BLaER1 treated with 17β-estradiol and CSF1 and Interleukin-3, amounts not matched to agents 10 nM and 100 nM (cell line): ENCODE measurements at regions not wholly inside any gene's neighbourhood (a gene's known extent, or its start where the extent isn't known, plus 50 kb on each side); places are given as distances from the start of the nearest gene placed in this dataset.
A peak's percentile ranks its signal among the peaks of the same experiment; 100 is the strongest.

Experiments used
- H3K27ac ChIP-seq, 11 experiments: shearing (Covaris generic); formaldehyde crosslinking; 2 replicates each; pipeline ENCODE4 v1.8.1; 2022
- H3K27me3 ChIP-seq, 11 experiments: shearing (Covaris generic); formaldehyde crosslinking; 2 replicates each; pipeline ENCODE4 v1.8.1; 2022
- H3K36me3 ChIP-seq, 11 experiments: shearing (Covaris generic); formaldehyde crosslinking; 2 replicates each; pipeline ENCODE4 v1.8.1; 2022
- H3K4me1 ChIP-seq, 10 experiments: shearing (Covaris generic); formaldehyde crosslinking; 2 replicates each; pipeline ENCODE4 v1.8.1; 2022
- H3K4me2 ChIP-seq, 11 experiments: shearing (Covaris generic); formaldehyde crosslinking; 2 replicates each; pipeline ENCODE4 v1.8.1; 2022
- H3K4me3 ChIP-seq, 10 experiments: shearing (Covaris generic); formaldehyde crosslinking; 2 replicates each; pipeline ENCODE4 v1.8.1; 2022
- H3K9ac ChIP-seq, 11 experiments: shearing (Covaris generic); formaldehyde crosslinking; 2 replicates each; pipeline ENCODE4 v1.8.1; 2022
- H3K9me3 ChIP-seq, 11 experiments: shearing (Covaris generic); formaldehyde crosslinking; replicated peaks in 1 of 11; 2 replicates each; pipeline ENCODE4 v1.8.1; 2022
- H4K20me1 ChIP-seq, 11 experiments: shearing (Covaris generic); formaldehyde crosslinking; 2 replicates each; pipeline ENCODE4 v1.8.1; 2022
- Cebpa-rat ChIP-seq, 11 experiments: shearing (Covaris generic); IDR thresholded peaks; 2 replicates each; pipeline ENCODE4 v1.8.1; 2022

GRCh38 chr1:232194424-232194823 is 435.5 kb downstream of the SIPA1L2 start:
- H4K20me1 ChIP-seq: no peaks in the 10 kb centered on the region
- no peak for TF ChIP-seq Cebpa-rat (IDR thresholded peaks at IDR 0.05)
- no peaks in the 10 kb centered on the region for H3K36me3 ChIP-seq
- no peak overlapping the region for H3K9ac ChIP-seq
- H3K4me2 ChIP-seq: no peak overlapping the region
- no peak overlapping the region for H3K27ac ChIP-seq
- H3K9me3 ChIP-seq: 0 out of 22 replicates have a peak, but pooled peaks cover 0 to 3% (median 0%) of the 10 kb centered on the region in 11 experiments
- no peaks in the 10 kb centered on the region for H3K27me3 ChIP-seq
- H3K4me1 ChIP-seq: no peaks in the 10 kb centered on the region
- no peak overlapping the region for H3K4me3 ChIP-seq

GRCh38 chr1:232193451-232193783 is 436.5 kb downstream of the SIPA1L2 start:
- Histone ChIP-seq H3K36me3 (no peaks in the 10 kb centered on the region), H3K27ac (no peak overlapping the region), H3K27me3 (no peaks in the 10 kb centered on the region), H3K4me1 (no peaks in the 10 kb centered on the region), H3K9ac (no peak overlapping the region), H3K9me3 (0 out of 22 replicates have a peak, but pooled peaks cover 0 to 3% (median 0%) of the 10 kb centered on the region in 11 experiments), H3K4me3 (no peak overlapping the region), H3K4me2 (no peak overlapping the region), H4K20me1 (no peaks in the 10 kb centered on the region)
- no peak for TF ChIP-seq Cebpa-rat (IDR thresholded peaks at IDR 0.05)

- no peaks in the 10 kb centered on the region for H3K27me3 ChIP-seq
- H3K4me3 ChIP-seq: no peak overlapping the region
- no peak for TF ChIP-seq Cebpa-rat (IDR thresholded peaks at IDR 0.05)
- 0 out of 22 replicates have a peak, but pooled peaks cover 0 to 3% (median 0%) of the 10 kb centered on the region in 11 experiments for H3K9me3 ChIP-seq
- no peaks in the 10 kb centered on the region for H3K4me1 ChIP-seq
- no peaks in the 10 kb centered on the region for H3K36me3 ChIP-seq
- no peak overlapping the region for H3K9ac ChIP-seq
- H4K20me1 ChIP-seq: no peaks in the 10 kb centered on the region
- H3K27ac ChIP-seq: no peak overlapping the region
- H3K4me2 ChIP-seq: no peak overlapping the region
These were observed 437.0 kb downstream of the SIPA1L2 start for GRCh38 chr1:232192781-232193450.

DNA sequence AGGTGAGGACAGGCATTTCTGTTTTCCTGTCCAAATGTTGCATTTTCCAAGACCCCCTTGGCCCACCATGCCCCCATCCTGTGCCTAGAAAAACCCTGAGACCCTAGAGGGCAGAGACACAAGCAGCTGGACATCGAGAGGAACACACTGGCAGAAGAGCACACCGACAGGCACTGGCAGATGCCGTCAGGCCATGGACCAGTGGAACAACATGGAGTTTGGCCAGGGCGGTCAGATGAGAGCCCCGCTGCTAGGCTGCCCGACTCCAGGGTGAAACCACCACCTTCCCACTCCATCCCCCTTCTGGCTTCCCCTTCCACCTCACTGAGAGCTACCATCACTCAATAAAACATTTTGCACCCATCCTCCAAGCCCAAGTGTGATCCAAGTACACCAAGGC is 438.4 kb downstream of the SIPA1L2 start:
- Histone ChIP-seq H3K36me3 (no peaks in the 10 kb centered on the region), H4K20me1 (no peaks in the 10 kb centered on the region), H3K9me3 (0 out of 22 replicates have a peak, but pooled peaks cover 0 to 3% (median 0%) of the 10 kb centered on the region in 11 experiments), H3K4me1 (no peaks in the 10 kb centered on the region), H3K27me3 (no peaks in the 10 kb centered on the region), H3K27ac (no peak overlapping the region), H3K4me3 (no peak overlapping the region), H3K9ac (no peak overlapping the region), H3K4me2 (no peak overlapping the region)
- no peak for TF ChIP-seq Cebpa-rat (IDR thresholded peaks at IDR 0.05)

- Histone ChIP-seq H4K20me1 (no peaks in the 10 kb centered on the region), H3K36me3 (no peaks in the 10 kb centered on the region), H3K27ac (no peak overlapping the region), H3K9ac (no peak overlapping the region), H3K4me2 (no peak overlapping the region), H3K4me1 (peaks cover 0 to 11% (median 0%) of the 10 kb centered on the region in 10 experiments; a peak in 3 of 20 replicates), H3K9me3 (peaks cover 0 to 5% (median 0%) of the 10 kb centered on the region in 11 experiments; a peak in 2 of 22 replicates), H3K4me3 (no peak overlapping the region), H3K27me3 (no peaks in the 10 kb centered on the region)
- no peak for TF ChIP-seq Cebpa-rat (IDR thresholded peaks at IDR 0.05)
These were observed 441.6 kb downstream of the SIPA1L2 start for GRCh38 chr1:232188318-232188717.

GRCh38 chr1:232186931-232187330 is 443.0 kb downstream of the SIPA1L2 start:
- Histone ChIP-seq H3K4me3 (no peak overlapping the region), H3K9ac (no peak overlapping the region), H3K27ac (no peak overlapping the region), H3K4me2 (no peak overlapping the region), H3K27me3 (no peaks in the 10 kb centered on the region), H3K9me3 (peaks cover 0 to 5% (median 0%) of the 10 kb centered on the region in 11 experiments; a peak in 2 of 22 replicates), H3K4me1 (peaks cover 0 to 11% (median 0%) of the 10 kb centered on the region in 10 experiments; a peak in 3 of 20 replicates), H3K36me3 (no peaks in the 10 kb centered on the region), H4K20me1 (no peaks in the 10 kb centered on the region)
- TF ChIP-seq Cebpa-rat (IDR thresholded peaks at IDR 0.05): no peak

- Histone ChIP-seq H3K4me1 (peaks cover 0 to 11% (median 0%) of the 10 kb centered on the region in 10 experiments; a peak in 3 of 20 replicates), H3K27ac (no peak overlapping the region), H3K36me3 (no peaks in the 10 kb centered on the region), H3K27me3 (no peaks in the 10 kb centered on the region), H3K4me3 (no peak overlapping the region), H3K9ac (no peak overlapping the region), H3K4me2 (peak overlapping the region in 2 of 11 experiments; percentile 23; a peak in 3 of 22 replicates), H3K9me3 (peaks cover 0 to 5% (median 0%) of the 10 kb centered on the region in 11 experiments; a peak in 2 of 22 replicates), H4K20me1 (no peaks in the 10 kb centered on the region)
- TF ChIP-seq Cebpa-rat (IDR thresholded peaks at IDR 0.05): no peak
These were observed 445.1 kb downstream of the SIPA1L2 start for GRCh38 chr1:232184561-232185530.

DNA sequence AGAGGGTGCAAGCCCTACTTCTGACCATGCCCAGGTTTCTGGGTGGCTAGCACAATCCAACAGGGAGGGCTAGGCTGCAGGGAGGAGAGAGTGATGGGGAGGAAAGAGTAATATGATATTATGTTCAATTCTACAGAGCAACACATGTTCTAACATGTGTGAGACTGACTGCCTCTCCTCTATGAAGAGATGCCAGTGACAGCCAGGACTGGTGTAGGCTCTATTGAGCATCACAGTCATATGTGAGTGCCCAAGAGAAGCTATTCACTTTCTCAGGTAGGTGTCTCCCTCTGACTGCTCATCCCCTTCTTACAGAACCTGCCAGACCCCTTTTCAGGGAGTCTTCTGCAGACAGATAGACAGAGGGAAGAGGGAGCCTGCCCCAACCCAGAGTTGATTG is 446.1 kb downstream of the SIPA1L2 start:
- H3K27ac ChIP-seq: no peak overlapping the region
- no peak for TF ChIP-seq Cebpa-rat (IDR thresholded peaks at IDR 0.05)
- H3K36me3 ChIP-seq: no peaks in the 10 kb centered on the region
- H3K4me1 ChIP-seq: peaks cover 0 to 11% (median 0%) of the 10 kb centered on the region in 10 experiments; a peak in 3 of 20 replicates
- H3K9ac ChIP-seq: no peak overlapping the region
- H3K9me3 ChIP-seq: peaks cover 0 to 5% (median 0%) of the 10 kb centered on the region in 11 experiments; a peak in 2 of 22 replicates
- H3K4me2 ChIP-seq: no peak overlapping the region
- no peaks in the 10 kb centered on the region for H3K27me3 ChIP-seq
- no peaks in the 10 kb centered on the region for H4K20me1 ChIP-seq
- no peak overlapping the region for H3K4me3 ChIP-seq

DNA sequence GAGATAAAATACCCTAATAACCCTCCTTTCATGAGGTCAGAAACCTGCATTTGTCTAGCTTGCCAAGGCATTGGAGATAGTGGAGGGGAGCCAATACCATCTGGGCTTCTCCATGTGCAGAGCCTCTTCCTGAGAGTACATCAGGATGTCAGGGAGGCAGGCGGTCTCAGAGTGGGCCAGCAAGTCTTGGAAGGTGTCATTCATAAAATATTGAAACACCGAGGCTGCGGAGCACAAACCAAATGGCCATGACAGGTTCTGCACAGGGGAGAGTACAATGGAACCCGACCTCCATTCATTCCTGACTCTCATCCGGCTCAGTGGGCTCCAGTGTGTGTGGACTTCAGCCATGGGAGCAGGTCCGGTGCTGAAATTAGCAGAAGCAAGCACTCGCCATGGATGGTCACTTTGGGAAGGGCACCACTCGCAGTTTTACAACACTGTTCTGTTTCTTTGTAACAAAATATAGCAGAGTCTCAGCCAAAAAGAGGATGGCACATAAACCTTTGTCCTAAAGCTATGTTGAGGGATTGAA is 446.6 kb downstream of the SIPA1L2 start:
- H3K9ac ChIP-seq: no peak overlapping the region
- H3K27me3 ChIP-seq: no peaks in the 10 kb centered on the region
- H3K27ac ChIP-seq: no peak overlapping the region
- no peak overlapping the region for H3K4me3 ChIP-seq
- H3K36me3 ChIP-seq: no peaks in the 10 kb centered on the region
- no peaks in the 10 kb centered on the region for H4K20me1 ChIP-seq
- peaks cover 0 to 11% (median 0%) of the 10 kb centered on the region in 10 experiments; a peak in 3 of 20 replicates for H3K4me1 ChIP-seq
- no peak for TF ChIP-seq Cebpa-rat (IDR thresholded peaks at IDR 0.05)
- peaks cover 0 to 5% (median 0%) of the 10 kb centered on the region in 11 experiments; a peak in 2 of 22 replicates for H3K9me3 ChIP-seq
- H3K4me2 ChIP-seq: no peak overlapping the region
